HG02759 (cell line): ENCODE measurements at regions not wholly inside any gene's neighbourhood (a gene's known extent, or its start where the extent isn't known, plus 50 kb on each side); places are given as distances from the start of the nearest gene placed in this dataset.
"Not testable (repeated sequence)": the region's sequence is repeated elsewhere in the genome, so short reads cannot be mapped to it uniquely, and the experiment has no call there.

Source experiments
- ATAC-seq: cut with Tn5 transposase; IDR thresholded peaks from one replicate; pipeline ENCODE4 v1.9.1; 2021; ENCODE audit warnings: mild to moderate bottlenecking, moderate library complexity; ENCODE audit not compliant: unreplicated experiment

- no peak for ATAC-seq
These were observed 395.3 kb downstream of the NYAP2 start for GRCh38 chr2:225794652-225795400.

- no peak for ATAC-seq
These were observed 394.4 kb downstream of the NYAP2 start for GRCh38 chr2:225793736-225794550.

GRCh38 chr2:225788571-225789094 lies 389.1 kb downstream of the NYAP2 start:
- no peak for ATAC-seq

GRCh38 chr2:225787497-225787896 lies 388.0 kb downstream of the NYAP2 start:
- no peak for ATAC-seq

GRCh38 chr2:225781991-225782390 lies 382.5 kb downstream of the NYAP2 start:
- no peak for ATAC-seq

- no peak for ATAC-seq
These were observed 381.6 kb downstream of the NYAP2 start for GRCh38 chr2:225781145-225781544.

GRCh38 chr2:225779829-225780228 lies 380.3 kb downstream of the NYAP2 start:
- ATAC-seq = no peak

- no peak for ATAC-seq
These were observed 373.6 kb downstream of the NYAP2 start for GRCh38 chr2:225773148-225773547.

- no peak for ATAC-seq
These were observed 372.2 kb downstream of the NYAP2 start for GRCh38 chr2:225771701-225772100.

GRCh38 chr2:225768741-225769140 lies 369.2 kb downstream of the NYAP2 start:
- no peak for ATAC-seq

- no peak for ATAC-seq
These were observed 366.9 kb downstream of the NYAP2 start for GRCh38 chr2:225766431-225766830.

- ATAC-seq = no peak
These were observed 366.3 kb downstream of the NYAP2 start for GRCh38 chr2:225765820-225766219.

- ATAC-seq = no peak
These were observed 364.8 kb downstream of the NYAP2 start for GRCh38 chr2:225764346-225764745.

- no peak for ATAC-seq
These were observed 364.2 kb downstream of the NYAP2 start for GRCh38 chr2:225763711-225764110.

- ATAC-seq = no peak
These were observed 361.9 kb downstream of the NYAP2 start for GRCh38 chr2:225761396-225761795.

- ATAC-seq = no peak
These were observed 357.7 kb downstream of the NYAP2 start for GRCh38 chr2:225757248-225757647.

- ATAC-seq = no peak
These were observed 356.7 kb downstream of the NYAP2 start for GRCh38 chr2:225756198-225756597.

- ATAC-seq = no peak
These were observed 349.1 kb downstream of the NYAP2 start for GRCh38 chr2:225748609-225749008.

- not testable (repeated sequence) for ATAC-seq
These were observed 344.5 kb downstream of the NYAP2 start for GRCh38 chr2:225743996-225744395.

GRCh38 chr2:225742487-225742886 lies 343.0 kb downstream of the NYAP2 start:
- no peak for ATAC-seq

- ATAC-seq = no peak
These were observed 340.6 kb downstream of the NYAP2 start for GRCh38 chr2:225740086-225740485.

- ATAC-seq = no peak
These were observed 339.8 kb downstream of the NYAP2 start for GRCh38 chr2:225739328-225739727.
